ENCODE measurements at regions not wholly inside any gene's neighbourhood (a gene's known extent, or its start where the extent isn't known, plus 50 kb on each side); places are given as distances from the start of the nearest gene placed in this dataset.

GRCh38 chr5:114636271-114636670 lies 274.4 kb downstream of the KCNN2 start:
- H3F3A ChIP-seq (ENCODE audit: insufficient read depth) = no peaks in the 10 kb centered on the region
- no peaks in the 10 kb centered on the region for H3K4me1 ChIP-seq (ENCODE audit: insufficient read depth)
- TF ChIP-seq EZH2phosphoT487 (IDR thresholded peaks at IDR 0.05; ENCODE audit: insufficient read depth, low read depth) (no peak), EZH2 (IDR thresholded peaks at IDR 0.05; ENCODE audit: insufficient read depth, poor library complexity, severe bottlenecking) (no peak)
- H3K79me2 ChIP-seq (ENCODE audit: insufficient read depth) = no peaks in the 10 kb centered on the region
- no peak for DNase-seq
- in situ Hi-C loops (cut with MboI) = no loop called here
- no peak overlapping the region for H3K27ac ChIP-seq
- H3K4me3 ChIP-seq = no peak overlapping the region
- no peak overlapping the region for H3K4me2 ChIP-seq (ENCODE audit: unreplicated experiment)
- H4K20me1 ChIP-seq (ENCODE audit: insufficient read depth) = no peaks in the 10 kb centered on the region
- H3K36me3 ChIP-seq (ENCODE audit: low read depth) = no peaks in the 10 kb centered on the region
- no peaks in the 10 kb centered on the region for H3K27me3 ChIP-seq (replicated peaks; ENCODE audit: insufficient read depth)
- H2AFZ ChIP-seq = no peak overlapping the region
- 10 to 11% methylated on average over 3 of the region's 3 CpGs for WGBS, 2 experiments (ENCODE audit: low coverage in 1 of 2, low lambda C conversion rate in 2 of 2, missing lambda C conversion rate in 2 of 2)
- no peaks in the 10 kb centered on the region for H3K9me3 ChIP-seq (ENCODE audit: low read depth)
- H3K9ac ChIP-seq = no peak overlapping the region
- no peaks in the 10 kb centered on the region for H3K9me2 ChIP-seq (ENCODE audit: insufficient read depth)

- H2AFZ ChIP-seq = no peak overlapping the region
- H3K27me3 ChIP-seq (replicated peaks; ENCODE audit: insufficient read depth) = no peaks in the 10 kb centered on the region
- DNase-seq = no peak
- no peak overlapping the region for H3K27ac ChIP-seq
- no peak overlapping the region for H3K9ac ChIP-seq
- no peak overlapping the region for H3K4me3 ChIP-seq
- H4K20me1 ChIP-seq (ENCODE audit: insufficient read depth) = no peaks in the 10 kb centered on the region
- no peak overlapping the region for H3K4me2 ChIP-seq (ENCODE audit: unreplicated experiment)
- in situ Hi-C loops (cut with MboI) = no loop called here
- no peaks in the 10 kb centered on the region for H3K79me2 ChIP-seq (ENCODE audit: insufficient read depth)
- H3K9me3 ChIP-seq (ENCODE audit: low read depth) = no peaks in the 10 kb centered on the region
- H3K36me3 ChIP-seq (ENCODE audit: low read depth) = no peaks in the 10 kb centered on the region
- TF ChIP-seq EZH2 (IDR thresholded peaks at IDR 0.05; ENCODE audit: insufficient read depth, poor library complexity, severe bottlenecking) (no peak), EZH2phosphoT487 (IDR thresholded peaks at IDR 0.05; ENCODE audit: insufficient read depth, low read depth) (no peak)
- H3K9me2 ChIP-seq (ENCODE audit: insufficient read depth) = no peaks in the 10 kb centered on the region
- WGBS, 2 experiments (ENCODE audit: low coverage in 1 of 2, low lambda C conversion rate in 2 of 2, missing lambda C conversion rate in 2 of 2) = 11% methylated on average over 5 of the region's 5 CpGs
- H3F3A ChIP-seq (ENCODE audit: insufficient read depth) = no peaks in the 10 kb centered on the region
- H3K4me1 ChIP-seq (ENCODE audit: insufficient read depth) = no peaks in the 10 kb centered on the region
These were observed 273.4 kb downstream of the KCNN2 start for GRCh38 chr5:114634967-114635901.

GRCh38 chr5:114634517-114634916 lies 272.6 kb downstream of the KCNN2 start:
- no peak for DNase-seq
- Histone ChIP-seq H3F3A (ENCODE audit: insufficient read depth) (no peaks in the 10 kb centered on the region), H2AFZ (no peak overlapping the region), H3K79me2 (ENCODE audit: insufficient read depth) (no peaks in the 10 kb centered on the region), H3K9me2 (ENCODE audit: insufficient read depth) (no peaks in the 10 kb centered on the region), H4K20me1 (ENCODE audit: insufficient read depth) (no peaks in the 10 kb centered on the region), H3K9me3 (ENCODE audit: low read depth) (no peaks in the 10 kb centered on the region), H3K4me2 (ENCODE audit: unreplicated experiment) (no peak overlapping the region), H3K4me3 (no peak overlapping the region), H3K36me3 (ENCODE audit: low read depth) (no peaks in the 10 kb centered on the region), H3K4me1 (ENCODE audit: insufficient read depth) (no peaks in the 10 kb centered on the region), H3K9ac (no peak overlapping the region), H3K27me3 (replicated peaks; ENCODE audit: insufficient read depth) (no peaks in the 10 kb centered on the region), H3K27ac (no peak overlapping the region)
- 45 to 53% methylated on average over 2 of the region's 2 CpGs for WGBS, 2 experiments (ENCODE audit: low coverage in 1 of 2, low lambda C conversion rate in 2 of 2, missing lambda C conversion rate in 2 of 2)
- in situ Hi-C loops (cut with MboI) = no loop called here
- no peak for TF ChIP-seq EZH2phosphoT487 (IDR thresholded peaks at IDR 0.05; ENCODE audit: insufficient read depth, low read depth)
- no peak for TF ChIP-seq EZH2 (IDR thresholded peaks at IDR 0.05; ENCODE audit: insufficient read depth, poor library complexity, severe bottlenecking)

- H3K36me3 ChIP-seq (ENCODE audit: low read depth) = no peaks in the 10 kb centered on the region
- no peaks in the 10 kb centered on the region for H3K4me1 ChIP-seq (ENCODE audit: insufficient read depth)
- no peak overlapping the region for H3K9ac ChIP-seq
- H3K79me2 ChIP-seq (ENCODE audit: insufficient read depth) = no peaks in the 10 kb centered on the region
- no peak overlapping the region for H3K4me3 ChIP-seq
- H3K27ac ChIP-seq = no peak overlapping the region
- no peak overlapping the region for H3K4me2 ChIP-seq (ENCODE audit: unreplicated experiment)
- 15 to 21% methylated on average over 3 of the region's 3 CpGs for WGBS, 2 experiments (ENCODE audit: low coverage in 1 of 2, low lambda C conversion rate in 2 of 2, missing lambda C conversion rate in 2 of 2)
- H3K27me3 ChIP-seq (replicated peaks; ENCODE audit: insufficient read depth) = no peaks in the 10 kb centered on the region
- DNase-seq = no peak
- no peaks in the 10 kb centered on the region for H3K9me3 ChIP-seq (ENCODE audit: low read depth)
- no peaks in the 10 kb centered on the region for H4K20me1 ChIP-seq (ENCODE audit: insufficient read depth)
- no peak overlapping the region for H2AFZ ChIP-seq
- TF ChIP-seq EZH2 (IDR thresholded peaks at IDR 0.05; ENCODE audit: insufficient read depth, poor library complexity, severe bottlenecking) = no peak
- no peak for TF ChIP-seq EZH2phosphoT487 (IDR thresholded peaks at IDR 0.05; ENCODE audit: insufficient read depth, low read depth)
- H3F3A ChIP-seq (ENCODE audit: insufficient read depth) = no peaks in the 10 kb centered on the region
- in situ Hi-C loops (cut with MboI) = no loop called here
- no peaks in the 10 kb centered on the region for H3K9me2 ChIP-seq (ENCODE audit: insufficient read depth)
These were observed 250.5 kb downstream of the KCNN2 start for GRCh38 chr5:114612406-114612805.

Measured in GM23248 (cell line).